Nephron progenitor cell (in vitro differentiated cells): ENCODE measurements at regions not wholly inside any gene's neighbourhood (a gene's known extent, or its start where the extent isn't known, plus 50 kb on each side); places are given as distances from the start of the nearest gene placed in this dataset.
"Not testable (repeated sequence)": the region's sequence is repeated elsewhere in the genome, so short reads cannot be mapped to it uniquely, and the experiment has no call there.

Experiments
- DNase-seq: peaks from one replicate; pipeline ENCODE4 v3.0.0; 2021
- H3K27ac Mint-ChIP-seq: 2 replicates; pipeline ENCODE4 v1.8.0; 2021; ENCODE audit warnings: mild to moderate bottlenecking, moderate library complexity, mixed read lengths
- H3K27me3 Mint-ChIP-seq: 2 replicates; pipeline ENCODE4 v1.8.0; 2021; ENCODE audit warnings: mild to moderate bottlenecking, low read depth, mixed read lengths; ENCODE audit not compliant: poor library complexity
- H3K36me3 Mint-ChIP-seq: 2 replicates; pipeline ENCODE4 v1.8.0; 2021; ENCODE audit warnings: low read depth, mixed read lengths
- H3K4me1 Mint-ChIP-seq: 2 replicates; pipeline ENCODE4 v1.8.0; 2021; ENCODE audit warnings: mixed read lengths
- H3K4me3 Mint-ChIP-seq: 2 replicates; pipeline ENCODE4 v1.8.0; 2021; ENCODE audit warnings: mild to moderate bottlenecking, moderate library complexity, mixed read lengths
- H3K9me3 Mint-ChIP-seq: 2 replicates; pipeline ENCODE4 v1.8.0; 2021; ENCODE audit warnings: mild to moderate bottlenecking, moderate library complexity, mixed read lengths
- CTCF ChIP-seq: fragments of 200-600 bp; sonication (generic); IDR thresholded peaks from 2 replicates; pipeline ENCODE4 v1.5.0; 2021; ENCODE audit warnings: antibody characterized with exemption

- Mint-ChIP-seq H3K4me1 (peaks cover 9% of the 10 kb centered on the region), H3K27me3 (no peaks in the 10 kb centered on the region), H3K36me3 (no peaks in the 10 kb centered on the region), H3K9me3 (peaks cover 8% of the 10 kb centered on the region), H3K27ac (no peak overlapping the region), H3K4me3 (no peak overlapping the region)
- no peak for DNase-seq
- TF ChIP-seq CTCF: no peak
Measured at GRCh38 chr3:1456781-1457311, 364.0 kb downstream of the CNTN6 start.

GRCh38 chr3:1462371-1462770 is 369.5 kb downstream of the CNTN6 start:
- H3K9me3 Mint-ChIP-seq: peaks cover 8% of the 10 kb centered on the region
- peaks cover 3% of the 10 kb centered on the region for H3K27me3 Mint-ChIP-seq
- TF ChIP-seq CTCF: no peak
- H3K27ac Mint-ChIP-seq: no peak overlapping the region
- no peaks in the 10 kb centered on the region for H3K36me3 Mint-ChIP-seq
- no peak overlapping the region for H3K4me3 Mint-ChIP-seq
- H3K4me1 Mint-ChIP-seq: peaks cover under 1% of the 10 kb centered on the region
- DNase-seq: no peak

GRCh38 chr3:1462856-1463450 is 370.1 kb downstream of the CNTN6 start:
- Mint-ChIP-seq H3K9me3 (peaks cover 8% of the 10 kb centered on the region), H3K27me3 (peaks cover 3% of the 10 kb centered on the region), H3K4me3 (no peak overlapping the region), H3K36me3 (no peaks in the 10 kb centered on the region), H3K4me1 (no peaks in the 10 kb centered on the region), H3K27ac (no peak overlapping the region)
- TF ChIP-seq CTCF: no peak
- no peak for DNase-seq

GRCh38 chr3:1465091-1465490 is 372.3 kb downstream of the CNTN6 start:
- DNase-seq, H3K27me3 Mint-ChIP-seq, H3K4me3 Mint-ChIP-seq, H3K27ac Mint-ChIP-seq, H3K4me1 Mint-ChIP-seq, H3K36me3 Mint-ChIP-seq, H3K9me3 Mint-ChIP-seq: not testable (repeated sequence)

GRCh38 chr3:1468145-1468544 is 375.3 kb downstream of the CNTN6 start:
- Mint-ChIP-seq H3K27ac (no peak overlapping the region), H3K4me1 (no peaks in the 10 kb centered on the region), H3K4me3 (no peak overlapping the region), H3K27me3 (peaks cover 3% of the 10 kb centered on the region), H3K36me3 (no peaks in the 10 kb centered on the region), H3K9me3 (no peaks in the 10 kb centered on the region)
- no peak for TF ChIP-seq CTCF
- no peak for DNase-seq

GRCh38 chr3:1469248-1469647 is 376.4 kb downstream of the CNTN6 start:
- DNase-seq: no peak
- H3K36me3 Mint-ChIP-seq: no peaks in the 10 kb centered on the region
- H3K4me1 Mint-ChIP-seq: peaks cover under 1% of the 10 kb centered on the region
- H3K9me3 Mint-ChIP-seq: no peaks in the 10 kb centered on the region
- no peak overlapping the region for H3K4me3 Mint-ChIP-seq
- H3K27ac Mint-ChIP-seq: no peak overlapping the region
- no peaks in the 10 kb centered on the region for H3K27me3 Mint-ChIP-seq
- TF ChIP-seq CTCF: no peak
